ENCODE measurements at regions not wholly inside any gene's neighbourhood (a gene's known extent, or its start where the extent isn't known, plus 50 kb on each side); places are given as distances from the start of the nearest gene placed in this dataset.

GRCh38 chr20:26208296-26209091 lies 511.8 kb upstream of the ZNF337 start:
- TF ChIP-seq CTCF (IDR thresholded peaks at IDR 0.05; ENCODE audit: low read depth, low read length, poor library complexity, severe bottlenecking) (no peak), EZH2phosphoT487 (IDR thresholded peaks at IDR 0.05; ENCODE audit: borderline replicate concordance, low read length) (no peak)
